H9 (cell line): ENCODE measurements at regions not wholly inside any gene's neighbourhood (a gene's known extent, or its start where the extent isn't known, plus 50 kb on each side); places are given as distances from the start of the nearest gene placed in this dataset.

Source experiments
- DNase-seq: peaks from one replicate; pipeline ENCODE4 v3.0.0-alpha.2; 2017
- H2AFZ ChIP-seq: one replicate; pipeline ENCODE4 v1.6.1; 2013; ENCODE audit warnings: mild to moderate bottlenecking, low read length, control low read depth, moderate library complexity
- H2AK5ac ChIP-seq: 2 replicates; pipeline ENCODE4 v1.6.1; 2013; ENCODE audit warnings: low read length, control low read depth, mixed read lengths; ENCODE audit not compliant: insufficient read length
- H2BK120ac ChIP-seq: one replicate; pipeline ENCODE4 v1.6.1; 2013; ENCODE audit warnings: low read depth, mild to moderate bottlenecking, low read length, control low read depth, inconsistent platforms; ENCODE audit not compliant: poor library complexity, severe bottlenecking
- H2BK12ac ChIP-seq: 2 replicates; pipeline ENCODE4 v1.6.1; 2013; ENCODE audit warnings: low read length, control low read depth, mixed read lengths, low read depth; ENCODE audit not compliant: insufficient read length
- H2BK15ac ChIP-seq: 2 replicates; pipeline ENCODE4 v1.6.1; 2013; ENCODE audit warnings: low read depth, low read length, control low read depth
- H2BK20ac ChIP-seq: one replicate; pipeline ENCODE4 v1.6.1; 2013; ENCODE audit warnings: low read depth, mild to moderate bottlenecking, low read length, control low read depth, inconsistent platforms; ENCODE audit not compliant: poor library complexity, severe bottlenecking
- H2BK5ac ChIP-seq: 2 replicates; pipeline ENCODE4 v1.6.1; 2013; ENCODE audit warnings: low read length, control low read depth, mixed read lengths; ENCODE audit not compliant: insufficient read length
- H3K14ac ChIP-seq: 2 replicates; pipeline ENCODE4 v1.6.1; 2013; ENCODE audit warnings: low read length, control low read depth; ENCODE audit not compliant: insufficient read depth
- H3K18ac ChIP-seq: 2 replicates; pipeline ENCODE4 v1.6.1; 2013; ENCODE audit warnings: low read depth, mild to moderate bottlenecking, mixed read lengths, low read length, control low read depth; ENCODE audit not compliant: insufficient read length
- H3K23ac ChIP-seq: 2 replicates; pipeline ENCODE4 v1.6.1; 2013; ENCODE audit warnings: low read length, control low read depth, mixed read lengths, low read depth; ENCODE audit not compliant: insufficient read length
- H3K23me2 ChIP-seq: 2 replicates; pipeline ENCODE4 v1.6.1; 2013; ENCODE audit warnings: low read depth, mild to moderate bottlenecking, mixed read lengths, low read length, control low read depth; ENCODE audit not compliant: insufficient read length, poor library complexity, severe bottlenecking
- H3K27ac ChIP-seq: 2 replicates; pipeline ENCODE4 v1.5.1; 2013; ENCODE audit warnings: low read length, control low read depth, mixed read lengths, low read depth; ENCODE audit not compliant: insufficient read length
- H3K27me3 ChIP-seq: 2 replicates; pipeline ENCODE4 v1.6.1; 2013; ENCODE audit warnings: low read length, control low read depth, inconsistent platforms; ENCODE audit not compliant: insufficient read depth
- H3K4ac ChIP-seq: 2 replicates; pipeline ENCODE4 v1.6.1; 2013; ENCODE audit warnings: low read depth, mild to moderate bottlenecking, control low read depth, inconsistent platforms, low read length, moderate library complexity
- H3K4me1 ChIP-seq: 2 replicates; pipeline ENCODE4 v1.6.1; 2013; ENCODE audit warnings: low read length, control low read depth, inconsistent platforms; ENCODE audit not compliant: insufficient read depth
- H3K4me2 ChIP-seq: 2 replicates; pipeline ENCODE4 v1.6.1; 2013; ENCODE audit warnings: low read length, control low read depth, mixed read lengths; ENCODE audit not compliant: insufficient read length, insufficient read depth
- H3K56ac ChIP-seq: 2 replicates; pipeline ENCODE4 v1.6.1; 2013; ENCODE audit warnings: low read depth, mild to moderate bottlenecking, mixed read lengths, low read length, control low read depth; ENCODE audit not compliant: insufficient read length
- H3K79me1 ChIP-seq: 2 replicates; pipeline ENCODE4 v1.6.1; 2013; ENCODE audit warnings: low read depth, mild to moderate bottlenecking, moderate library complexity, low read length, control low read depth, inconsistent platforms; ENCODE audit not compliant: insufficient read depth, poor library complexity, severe bottlenecking
- H3K79me2 ChIP-seq: 2 replicates; pipeline ENCODE4 v1.6.1; 2013; ENCODE audit warnings: low read length, control low read depth, inconsistent platforms; ENCODE audit not compliant: insufficient read depth
- H3K9ac ChIP-seq: 2 replicates; pipeline ENCODE4 v1.6.1; 2013; ENCODE audit warnings: low read length, control low read depth, mixed read lengths; ENCODE audit not compliant: insufficient read length; ENCODE audit errors: extremely low read depth
- H3K9me3 ChIP-seq: one replicate; pipeline ENCODE4 v1.6.1; 2013; ENCODE audit warnings: low read depth, low read length, inconsistent platforms; ENCODE audit not compliant: control insufficient read depth
- H3T11ph ChIP-seq: one replicate; pipeline ENCODE4 v1.6.1; 2013; ENCODE audit warnings: mild to moderate bottlenecking, low read length, control low read depth, inconsistent platforms
- H4K20me1 ChIP-seq: one replicate; pipeline ENCODE4 v1.6.1; 2013; ENCODE audit not compliant: control insufficient read depth, insufficient read length, insufficient read depth
- H4K5ac ChIP-seq: 2 replicates; pipeline ENCODE4 v1.6.1; 2013; ENCODE audit warnings: low read depth, mild to moderate bottlenecking, mixed read lengths, low read length, control low read depth; ENCODE audit not compliant: insufficient read length
- H4K8ac ChIP-seq: replicated peaks from 2 replicates; pipeline ENCODE4 v1.6.1; 2013; ENCODE audit warnings: low read length, control low read depth, mixed read lengths, low read depth; ENCODE audit not compliant: insufficient read length
- H4K91ac ChIP-seq: 2 replicates; pipeline ENCODE4 v1.6.1; 2013; ENCODE audit warnings: low read depth, mild to moderate bottlenecking, moderate library complexity, mixed read lengths, low read length, control low read depth; ENCODE audit not compliant: insufficient read length
- H3K27ac Mint-ChIP-seq, 3 experiments: 2 replicates in 2 of 3; 3 replicates in 1 of 3; pipeline ENCODE4 v1.8.0; 2020 to 2021; ENCODE audit warnings: mixed read lengths in 3 of 3, mild to moderate bottlenecking in 1 of 3, moderate library complexity in 1 of 3
- H3K27me3 Mint-ChIP-seq: 2 replicates; pipeline ENCODE4 v1.8.0; 2021; ENCODE audit warnings: low read depth, mild to moderate bottlenecking, moderate library complexity, mixed read lengths
- H3K36me3 Mint-ChIP-seq, 3 experiments: 2 replicates in 2 of 3; 3 replicates in 1 of 3; pipeline ENCODE4 v1.8.0; 2020 to 2021; ENCODE audit warnings: low read depth in 3 of 3, mixed read lengths in 3 of 3; ENCODE audit not compliant: insufficient read depth in 1 of 3
- H3K4me1 Mint-ChIP-seq, 2 experiments: 2 replicates each; pipeline ENCODE4 v1.8.0; 2020; ENCODE audit warnings: mixed read lengths in 2 of 2
- H3K4me3 Mint-ChIP-seq, 2 experiments: 2 replicates in 1 of 2; 3 replicates in 1 of 2; pipeline ENCODE4 v1.8.0; 2020 to 2021; ENCODE audit warnings: mild to moderate bottlenecking in 2 of 2, mixed read lengths in 2 of 2, moderate library complexity in 1 of 2
- H3K9me3 Mint-ChIP-seq, 2 experiments: 2 replicates in 1 of 2; 3 replicates in 1 of 2; pipeline ENCODE4 v1.8.0; 2020; ENCODE audit warnings: mild to moderate bottlenecking in 2 of 2, mixed read lengths in 2 of 2, moderate library complexity in 1 of 2
- CTCF ChIP-seq: fragments of 200-600 bp; sonication (generic); conservative IDR thresholded peaks from 3 replicates; pipeline ENCODE4 v1.8.0; 2021; ENCODE audit warnings: antibody characterized with exemption, mild to moderate bottlenecking
- WGBS: extraction: QIAGEN DNeasy Blood & Tissue Kit; methylation state at CpG from one replicate; pipeline ENCODE4 v1.1.7; 2013; ENCODE audit warnings: missing lambda C conversion rate, low lambda C conversion rate, mixed read lengths; ENCODE audit not compliant: insufficient read length; ENCODE audit errors: extremely low coverage; 5-methylcytosine and 5-hydroxymethylcytosine counted together

- Mint-ChIP-seq H3K27me3 (no peaks in the 10 kb centered on the region), H3K4me3 (no peak overlapping the region; a peak in 1 of 5 replicates), H3K27ac (peak overlapping the region in 1 of 3 experiments; percentile 38; a peak in 1 of 7 replicates), H3K36me3 (peaks cover 0 to 5% (median 2%) of the 10 kb centered on the region in 3 experiments; a peak in 4 of 7 replicates), H3K9me3 (no peaks in the 10 kb centered on the region), H3K4me1 (peaks cover 9 to 10% of the 10 kb centered on the region in 2 experiments)
- Histone ChIP-seq H4K20me1 (no peaks in the 10 kb centered on the region), H3K9me3 (no peaks in the 10 kb centered on the region), H2BK15ac (no peak overlapping the region), H3K79me1 (no peaks in the 10 kb centered on the region), H3K4ac (no peak overlapping the region), H2AK5ac (no peak overlapping the region), H3K23ac (no peak overlapping the region), H3K56ac (no peak overlapping the region), H4K5ac (no peak overlapping the region), H3K27me3 (no peaks in the 10 kb centered on the region), H3K4me1 (no peaks in the 10 kb centered on the region; the same call in 1 of the 2 replicates), H3K14ac (no peak overlapping the region), H3K9ac (no peak overlapping the region), H3K27ac (no peak overlapping the region), H2BK12ac (no peak overlapping the region), H3K23me2 (no peaks in the 10 kb centered on the region), H3K79me2 (no peaks in the 10 kb centered on the region), H4K8ac (no peak overlapping the region), H2BK120ac (no peak overlapping the region), H3T11ph (no peak overlapping the region), H4K91ac (no peak overlapping the region), H2AFZ (no peak overlapping the region), H3K4me2 (no peak overlapping the region), H2BK20ac (no peak overlapping the region), H2BK5ac (no peak overlapping the region), H3K18ac (no peak overlapping the region)
- WGBS: no CpG with 5 or more reads among the region's 7 CpGs
- no peak for TF ChIP-seq CTCF
- no peak for DNase-seq
Observed at GRCh38 chr2:70011786-70012185, 50.4 kb upstream of the ASPRV1 start.
